GM19438 (cell line): ENCODE measurements at regions not wholly inside any gene's neighbourhood (a gene's known extent, or its start where the extent isn't known, plus 50 kb on each side); places are given as distances from the start of the nearest gene placed in this dataset.

Experiments
- ATAC-seq: cut with Tn5 transposase; IDR thresholded peaks from one replicate; pipeline ENCODE4 v1.9.1; 2021; ENCODE audit warnings: low read depth; ENCODE audit not compliant: unreplicated experiment

GRCh38 chr6:126268092-126268491 is 71.8 kb upstream of the CENPW start:
- peak; percentile 65 for ATAC-seq

GRCh38 chr6:126280287-126280686 is 59.6 kb upstream of the CENPW start:
- no peak for ATAC-seq

- no peak for ATAC-seq
These were observed 54.0 kb upstream of the CENPW start for GRCh38 chr6:126285871-126286365.
